ENCODE measurements at regions not wholly inside any gene's neighbourhood (a gene's known extent, or its start where the extent isn't known, plus 50 kb on each side); places are given as distances from the start of the nearest gene placed in this dataset.

GRCh38 chr5:6282352-6282751 is 96.0 kb downstream of the MED10 start:
- no peaks in the 10 kb centered on the region for H3K79me2 ChIP-seq (ENCODE audit: low read length)
- no peak overlapping the region for H3K9ac ChIP-seq (ENCODE audit: low read length)
- H3K9me2 ChIP-seq (replicated peaks; ENCODE audit: insufficient read depth, low read length): no peaks in the 10 kb centered on the region
- DNase-seq: no peak
- H3K4me2 ChIP-seq (ENCODE audit: low read depth, low read length, poor library complexity, severe bottlenecking): no peak overlapping the region
- no peak overlapping the region for H2AFZ ChIP-seq (ENCODE audit: low read length)
- no peaks in the 10 kb centered on the region for H4K20me1 ChIP-seq (ENCODE audit: insufficient read depth, low read depth, low read length)
- no peaks in the 10 kb centered on the region for H3K4me1 ChIP-seq (ENCODE audit: low read length)
- no peak overlapping the region for H3K4me3 ChIP-seq (ENCODE audit: low read length)
- H3K27ac ChIP-seq (ENCODE audit: low read length): no peak overlapping the region
- no peaks in the 10 kb centered on the region for H3K27me3 ChIP-seq (ENCODE audit: low read length)
- no peaks in the 10 kb centered on the region for H3K36me3 ChIP-seq (ENCODE audit: insufficient read depth, low read length)
- H3K9me3 ChIP-seq (ENCODE audit: low read length): no peaks in the 10 kb centered on the region

- Histone ChIP-seq H3K4me3 (ENCODE audit: low read length) (no peak overlapping the region), H3K9me3 (ENCODE audit: low read length) (no peaks in the 10 kb centered on the region), H2AFZ (ENCODE audit: low read length) (no peak overlapping the region), H3K36me3 (ENCODE audit: insufficient read depth, low read length) (no peaks in the 10 kb centered on the region), H3K27ac (ENCODE audit: low read length) (no peak overlapping the region), H3K9me2 (replicated peaks; ENCODE audit: insufficient read depth, low read length) (no peaks in the 10 kb centered on the region), H3K4me1 (ENCODE audit: low read length) (no peaks in the 10 kb centered on the region), H3K79me2 (ENCODE audit: low read length) (no peaks in the 10 kb centered on the region), H3K4me2 (ENCODE audit: low read depth, low read length, poor library complexity, severe bottlenecking) (no peak overlapping the region), H3K27me3 (ENCODE audit: low read length) (no peaks in the 10 kb centered on the region), H4K20me1 (ENCODE audit: insufficient read depth, low read depth, low read length) (no peaks in the 10 kb centered on the region), H3K9ac (ENCODE audit: low read length) (no peak overlapping the region)
- no peak for DNase-seq
Measured at GRCh38 chr5:6281818-6282217, 96.5 kb downstream of the MED10 start.

- Histone ChIP-seq H3K4me3 (ENCODE audit: low read length) (no peak overlapping the region), H3K9me3 (ENCODE audit: low read length) (no peaks in the 10 kb centered on the region), H4K20me1 (ENCODE audit: insufficient read depth, low read depth, low read length) (no peaks in the 10 kb centered on the region), H3K27ac (ENCODE audit: low read length) (no peak overlapping the region), H3K4me1 (ENCODE audit: low read length) (no peaks in the 10 kb centered on the region), H3K79me2 (ENCODE audit: low read length) (no peaks in the 10 kb centered on the region), H3K9me2 (replicated peaks; ENCODE audit: insufficient read depth, low read length) (no peaks in the 10 kb centered on the region), H2AFZ (ENCODE audit: low read length) (no peak overlapping the region), H3K9ac (ENCODE audit: low read length) (no peak overlapping the region), H3K36me3 (ENCODE audit: insufficient read depth, low read length) (no peaks in the 10 kb centered on the region), H3K4me2 (ENCODE audit: low read depth, low read length, poor library complexity, severe bottlenecking) (no peak overlapping the region), H3K27me3 (ENCODE audit: low read length) (no peaks in the 10 kb centered on the region)
- DNase-seq: no peak
Measured at GRCh38 chr5:6280425-6281100, 97.8 kb downstream of the MED10 start.

DNA sequence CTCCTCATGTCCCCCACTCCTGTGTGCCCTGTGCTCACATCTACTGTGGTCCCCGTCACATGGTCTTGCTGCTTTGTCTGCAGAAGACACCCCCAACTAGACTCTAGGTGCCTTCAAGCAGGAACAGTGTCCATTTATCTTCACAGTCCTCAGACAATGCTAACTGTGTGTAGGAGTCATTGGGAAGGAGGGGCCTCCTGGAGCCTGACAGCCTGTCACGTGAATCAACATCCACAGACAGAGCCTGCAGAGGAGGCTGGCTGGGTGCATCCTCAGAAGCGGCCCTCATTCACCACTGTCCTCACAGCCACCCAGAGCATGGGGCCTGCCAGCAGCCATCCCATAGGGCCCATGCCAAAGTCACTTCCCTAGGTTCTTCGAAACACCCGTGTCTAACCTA is 98.7 kb downstream of the MED10 start:
- Histone ChIP-seq H3K4me1 (ENCODE audit: low read length) (no peaks in the 10 kb centered on the region), H3K9me3 (ENCODE audit: low read length) (no peaks in the 10 kb centered on the region), H3K9ac (ENCODE audit: low read length) (no peak overlapping the region), H3K27ac (ENCODE audit: low read length) (no peak overlapping the region), H3K27me3 (ENCODE audit: low read length) (no peaks in the 10 kb centered on the region), H3K79me2 (ENCODE audit: low read length) (no peaks in the 10 kb centered on the region), H3K4me2 (ENCODE audit: low read depth, low read length, poor library complexity, severe bottlenecking) (no peak overlapping the region), H3K4me3 (ENCODE audit: low read length) (no peak overlapping the region), H3K36me3 (ENCODE audit: insufficient read depth, low read length) (no peaks in the 10 kb centered on the region), H4K20me1 (ENCODE audit: insufficient read depth, low read depth, low read length) (no peaks in the 10 kb centered on the region), H3K9me2 (replicated peaks; ENCODE audit: insufficient read depth, low read length) (no peaks in the 10 kb centered on the region), H2AFZ (ENCODE audit: low read length) (no peak overlapping the region)
- DNase-seq: no peak

GRCh38 chr5:6274846-6275543 is 103.4 kb downstream of the MED10 start:
- Histone ChIP-seq H3K36me3 (ENCODE audit: insufficient read depth, low read length) (no peaks in the 10 kb centered on the region), H3K79me2 (ENCODE audit: low read length) (no peaks in the 10 kb centered on the region), H3K4me2 (ENCODE audit: low read depth, low read length, poor library complexity, severe bottlenecking) (no peak overlapping the region), H3K9me2 (replicated peaks; ENCODE audit: insufficient read depth, low read length) (0 out of 2 replicates have a peak, but pooled peaks cover 4% of the 10 kb centered on the region), H2AFZ (ENCODE audit: low read length) (no peak overlapping the region), H3K4me3 (ENCODE audit: low read length) (no peak overlapping the region), H3K9me3 (ENCODE audit: low read length) (no peaks in the 10 kb centered on the region), H4K20me1 (ENCODE audit: insufficient read depth, low read depth, low read length) (no peaks in the 10 kb centered on the region), H3K4me1 (ENCODE audit: low read length) (no peaks in the 10 kb centered on the region), H3K27me3 (ENCODE audit: low read length) (no peaks in the 10 kb centered on the region), H3K9ac (ENCODE audit: low read length) (no peak overlapping the region), H3K27ac (ENCODE audit: low read length) (no peak overlapping the region)
- DNase-seq: no peak

GRCh38 chr5:6273749-6274148 is 104.6 kb downstream of the MED10 start:
- no peak for DNase-seq
- Histone ChIP-seq H3K27ac (ENCODE audit: low read length) (no peak overlapping the region), H3K9me2 (replicated peaks; ENCODE audit: insufficient read depth, low read length) (0 out of 2 replicates have a peak, but pooled peaks cover 4% of the 10 kb centered on the region), H3K27me3 (ENCODE audit: low read length) (no peaks in the 10 kb centered on the region), H3K4me2 (ENCODE audit: low read depth, low read length, poor library complexity, severe bottlenecking) (no peak overlapping the region), H4K20me1 (ENCODE audit: insufficient read depth, low read depth, low read length) (no peaks in the 10 kb centered on the region), H3K9me3 (ENCODE audit: low read length) (no peaks in the 10 kb centered on the region), H2AFZ (ENCODE audit: low read length) (no peak overlapping the region), H3K36me3 (ENCODE audit: insufficient read depth, low read length) (no peaks in the 10 kb centered on the region), H3K9ac (ENCODE audit: low read length) (no peak overlapping the region), H3K4me3 (ENCODE audit: low read length) (no peak overlapping the region), H3K4me1 (ENCODE audit: low read length) (no peaks in the 10 kb centered on the region), H3K79me2 (ENCODE audit: low read length) (no peaks in the 10 kb centered on the region)

DNA sequence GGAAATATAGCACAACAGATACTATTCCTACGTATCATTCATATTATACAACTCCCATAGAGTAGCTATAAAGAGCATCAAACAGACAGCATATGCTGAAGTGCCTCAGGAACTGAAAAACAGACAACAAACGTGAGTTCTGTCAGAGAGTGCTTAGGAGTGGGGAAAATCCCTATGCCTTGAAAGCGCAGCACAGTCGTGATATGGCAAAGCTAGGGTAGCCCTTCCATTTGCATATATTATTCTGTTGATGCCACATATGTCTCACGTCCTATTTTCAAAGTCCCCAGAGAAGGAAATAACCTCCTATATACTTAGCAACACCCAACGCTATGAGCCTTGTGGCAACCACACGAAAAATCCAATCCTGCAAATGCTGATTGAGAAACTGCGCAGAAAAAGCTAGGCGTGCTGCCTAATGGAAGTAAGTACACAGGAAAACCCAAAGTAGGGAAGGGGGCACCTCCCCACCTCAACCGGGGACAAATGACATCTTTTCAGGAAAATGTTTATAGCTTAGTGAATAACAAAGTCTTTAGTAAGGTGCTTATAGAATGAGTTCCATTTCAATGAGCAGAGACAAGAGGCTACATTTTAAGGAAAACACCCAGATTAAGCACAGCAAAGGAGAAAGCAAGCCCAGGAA is 105.1 kb downstream of the MED10 start:
- H3K9me3 ChIP-seq (ENCODE audit: low read length): no peaks in the 10 kb centered on the region
- H3K4me1 ChIP-seq (ENCODE audit: low read length): no peaks in the 10 kb centered on the region
- H2AFZ ChIP-seq (ENCODE audit: low read length): no peak overlapping the region
- no peak overlapping the region for H3K9ac ChIP-seq (ENCODE audit: low read length)
- H3K9me2 ChIP-seq (replicated peaks; ENCODE audit: insufficient read depth, low read length): 0 out of 2 replicates have a peak, but pooled peaks cover 4% of the 10 kb centered on the region
- no peaks in the 10 kb centered on the region for H3K79me2 ChIP-seq (ENCODE audit: low read length)
- no peak overlapping the region for H3K4me2 ChIP-seq (ENCODE audit: low read depth, low read length, poor library complexity, severe bottlenecking)
- H3K27me3 ChIP-seq (ENCODE audit: low read length): no peaks in the 10 kb centered on the region
- no peak overlapping the region for H3K4me3 ChIP-seq (ENCODE audit: low read length)
- no peak for DNase-seq
- no peak overlapping the region for H3K27ac ChIP-seq (ENCODE audit: low read length)
- H3K36me3 ChIP-seq (ENCODE audit: insufficient read depth, low read length): no peaks in the 10 kb centered on the region
- H4K20me1 ChIP-seq (ENCODE audit: insufficient read depth, low read depth, low read length): no peaks in the 10 kb centered on the region

- Histone ChIP-seq H3K9me3 (ENCODE audit: low read length) (no peaks in the 10 kb centered on the region), H3K9ac (ENCODE audit: low read length) (no peak overlapping the region), H3K79me2 (ENCODE audit: low read length) (no peaks in the 10 kb centered on the region), H2AFZ (ENCODE audit: low read length) (no peak overlapping the region), H4K20me1 (ENCODE audit: insufficient read depth, low read depth, low read length) (no peaks in the 10 kb centered on the region), H3K9me2 (replicated peaks; ENCODE audit: insufficient read depth, low read length) (0 out of 2 replicates have a peak, but pooled peaks cover 4% of the 10 kb centered on the region), H3K27ac (ENCODE audit: low read length) (no peak overlapping the region), H3K27me3 (ENCODE audit: low read length) (no peaks in the 10 kb centered on the region), H3K4me3 (ENCODE audit: low read length) (no peak overlapping the region), H3K4me1 (ENCODE audit: low read length) (no peaks in the 10 kb centered on the region), H3K36me3 (ENCODE audit: insufficient read depth, low read length) (no peaks in the 10 kb centered on the region), H3K4me2 (ENCODE audit: low read depth, low read length, poor library complexity, severe bottlenecking) (no peak overlapping the region)
- DNase-seq: no peak
Measured at GRCh38 chr5:6269925-6270324, 108.4 kb downstream of the MED10 start.
